KMS-11 (cell line): ENCODE measurements at regions not wholly inside any gene's neighbourhood (a gene's known extent, or its start where the extent isn't known, plus 50 kb on each side); places are given as distances from the start of the nearest gene placed in this dataset.
"Not testable (repeated sequence)": the region's sequence is repeated elsewhere in the genome, so short reads cannot be mapped to it uniquely, and the experiment has no call there.

ENCODE experiments used
- H2AFZ ChIP-seq: fragments of 200-600 bp; sonication (generic); 2 replicates; pipeline ENCODE4 v1.6.1; 2016; ENCODE audit warnings: antibody characterized with exemption, mixed run types, low read depth
- H3K27ac ChIP-seq: fragments of 200-600 bp; sonication (generic); 2 replicates; pipeline ENCODE4 v1.6.1; 2016; ENCODE audit warnings: mild to moderate bottlenecking, mixed run types
- H3K27me3 ChIP-seq: fragments of 200-600 bp; sonication (generic); 2 replicates; pipeline ENCODE4 v1.6.1; 2017; ENCODE audit warnings: mild to moderate bottlenecking, low read depth, mixed run types, moderate library complexity; ENCODE audit not compliant: insufficient read depth
- H3K36me3 ChIP-seq: fragments of 200-600 bp; sonication (generic); 2 replicates; pipeline ENCODE4 v1.6.1; 2017; ENCODE audit warnings: mild to moderate bottlenecking, mixed run types; ENCODE audit not compliant: insufficient read depth
- H3K4me1 ChIP-seq: fragments of 200-600 bp; sonication (generic); 2 replicates; pipeline ENCODE4 v1.6.1; 2016; ENCODE audit warnings: mild to moderate bottlenecking, low read depth, mixed run types; ENCODE audit not compliant: poor library complexity, severe bottlenecking
- H3K4me2 ChIP-seq: fragments of 200-600 bp; sonication (generic); 2 replicates; pipeline ENCODE4 v1.7.0; 2016; ENCODE audit warnings: mild to moderate bottlenecking, mixed run types
- H3K4me3 ChIP-seq: fragments of 200-600 bp; sonication (generic); IDR thresholded peaks from 2 replicates; pipeline ENCODE4 v1.6.1; 2017; ENCODE audit warnings: low read depth, low read length, mixed read lengths; ENCODE audit not compliant: insufficient read depth
- H3K79me2 ChIP-seq: fragments of 200-600 bp; sonication (generic); 2 replicates; pipeline ENCODE4 v1.6.1; 2016; ENCODE audit warnings: low read depth, mixed run types; ENCODE audit not compliant: insufficient read depth
- H3K9ac ChIP-seq: fragments of 200-600 bp; sonication (generic); 2 replicates; pipeline ENCODE4 v1.6.1; 2016; ENCODE audit warnings: mild to moderate bottlenecking, mixed run types
- H4K20me1 ChIP-seq: fragments of 200-600 bp; sonication (generic); 2 replicates; pipeline ENCODE4 v1.6.1; 2016; ENCODE audit warnings: mild to moderate bottlenecking, mixed run types; ENCODE audit not compliant: insufficient read depth
- TF ChIP-seq, protein P1 (sequence below): fragments of 200-600 bp; sonication (generic); conservative IDR thresholded peaks from 2 replicates; pipeline ENCODE4 v1.6.1; 2017; ENCODE audit warnings: low read depth, mild to moderate bottlenecking, antibody characterized with exemption, low read length, moderate library complexity, mixed read lengths

DNA sequence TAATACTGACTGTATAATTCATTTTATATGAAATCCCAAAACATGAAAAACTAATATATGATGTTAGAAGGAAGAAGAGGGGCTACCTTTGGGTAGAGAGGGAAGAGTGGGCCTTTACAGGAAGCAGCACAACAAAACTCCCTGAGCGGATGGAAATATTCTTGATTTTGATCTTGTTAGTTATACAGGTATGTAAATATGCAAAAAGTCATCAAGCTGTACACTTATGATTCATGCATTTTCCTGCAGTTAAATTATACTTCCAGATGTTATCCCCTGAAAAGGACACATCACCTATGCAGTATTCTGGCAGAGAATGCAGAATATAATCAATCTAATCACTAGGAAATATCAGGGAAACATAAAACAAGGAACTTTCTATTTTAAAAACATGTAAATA is 249.4 kb upstream of the MGAT5 start:
- TF ChIP-seq, protein P1, sequence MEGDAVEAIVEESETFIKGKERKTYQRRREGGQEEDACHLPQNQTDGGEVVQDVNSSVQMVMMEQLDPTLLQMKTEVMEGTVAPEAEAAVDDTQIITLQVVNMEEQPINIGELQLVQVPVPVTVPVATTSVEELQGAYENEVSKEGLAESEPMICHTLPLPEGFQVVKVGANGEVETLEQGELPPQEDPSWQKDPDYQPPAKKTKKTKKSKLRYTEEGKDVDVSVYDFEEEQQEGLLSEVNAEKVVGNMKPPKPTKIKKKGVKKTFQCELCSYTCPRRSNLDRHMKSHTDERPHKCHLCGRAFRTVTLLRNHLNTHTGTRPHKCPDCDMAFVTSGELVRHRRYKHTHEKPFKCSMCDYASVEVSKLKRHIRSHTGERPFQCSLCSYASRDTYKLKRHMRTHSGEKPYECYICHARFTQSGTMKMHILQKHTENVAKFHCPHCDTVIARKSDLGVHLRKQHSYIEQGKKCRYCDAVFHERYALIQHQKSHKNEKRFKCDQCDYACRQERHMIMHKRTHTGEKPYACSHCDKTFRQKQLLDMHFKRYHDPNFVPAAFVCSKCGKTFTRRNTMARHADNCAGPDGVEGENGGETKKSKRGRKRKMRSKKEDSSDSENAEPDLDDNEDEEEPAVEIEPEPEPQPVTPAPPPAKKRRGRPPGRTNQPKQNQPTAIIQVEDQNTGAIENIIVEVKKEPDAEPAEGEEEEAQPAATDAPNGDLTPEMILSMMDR = no peak
- Histone ChIP-seq H3K36me3 (no peaks in the 10 kb centered on the region), H3K4me3 (no peak overlapping the region), H3K79me2 (no peaks in the 10 kb centered on the region), H3K27ac (no peak overlapping the region), H3K27me3 (no peaks in the 10 kb centered on the region), H3K4me2 (no peak overlapping the region), H2AFZ (no peak overlapping the region), H3K4me1 (no peaks in the 10 kb centered on the region), H4K20me1 (no peaks in the 10 kb centered on the region), H3K9ac (no peak overlapping the region)

DNA sequence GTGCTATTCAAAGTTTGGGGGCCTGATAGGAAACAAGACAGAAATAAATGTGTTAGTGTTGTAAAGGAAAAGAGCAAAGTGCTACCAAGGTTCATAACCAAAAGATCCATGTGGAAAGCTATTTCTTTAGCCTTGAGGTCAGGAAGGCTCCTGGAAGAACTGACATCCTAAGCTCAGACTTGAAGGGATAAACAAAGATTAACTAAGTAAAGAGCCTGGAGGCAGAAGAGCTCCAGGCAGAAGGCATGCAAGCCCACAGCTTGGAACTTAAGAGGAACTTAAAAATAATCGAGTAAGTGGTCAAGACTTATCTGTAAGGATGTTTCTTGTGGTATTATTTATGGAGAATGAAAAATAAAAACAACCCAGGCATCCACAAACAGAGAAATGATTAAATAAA is 245.0 kb upstream of the MGAT5 start:
- H3K27ac ChIP-seq = no peak overlapping the region
- TF ChIP-seq, protein P1 = no peak
- H3K4me2 ChIP-seq = no peak overlapping the region

DNA sequence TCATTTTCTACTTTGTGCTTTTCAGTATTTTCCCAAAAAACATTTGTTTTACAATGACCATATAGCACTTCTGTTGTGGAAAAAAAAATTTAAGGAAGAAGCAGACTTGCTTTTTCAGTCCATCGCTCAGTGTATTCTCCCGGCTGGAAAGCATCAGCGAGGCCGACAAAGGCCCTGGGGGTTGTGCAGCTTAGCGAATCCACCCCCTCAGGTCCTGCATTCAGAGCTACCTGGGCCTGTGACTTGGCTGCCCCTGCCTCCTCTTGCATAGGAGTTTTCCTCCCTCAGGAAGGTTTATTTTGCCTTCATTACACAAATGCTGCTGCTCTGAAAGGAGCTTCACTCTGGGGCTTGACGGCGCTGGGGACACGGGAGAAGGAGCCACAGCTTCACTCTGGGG is 244.4 kb upstream of the MGAT5 start:
- Histone ChIP-seq H2AFZ (no peak overlapping the region), H3K36me3 (no peaks in the 10 kb centered on the region), H3K79me2 (no peaks in the 10 kb centered on the region), H3K9ac (no peak overlapping the region), H3K4me1 (no peaks in the 10 kb centered on the region), H3K27me3 (no peaks in the 10 kb centered on the region), H3K4me2 (no peak overlapping the region), H3K27ac (no peak overlapping the region), H3K4me3 (no peak overlapping the region), H4K20me1 (no peaks in the 10 kb centered on the region)
- TF ChIP-seq, protein P1 = no peak

More for the DNA sequence above, 245.0 kb upstream of the MGAT5 start:
- Histone ChIP-seq H3K9ac (no peak overlapping the region), H3K79me2 (no peaks in the 10 kb centered on the region), H3K4me3 (no peak overlapping the region), H2AFZ (no peak overlapping the region), H4K20me1 (no peaks in the 10 kb centered on the region), H3K4me1 (no peaks in the 10 kb centered on the region), H3K36me3 (no peaks in the 10 kb centered on the region), H3K27me3 (no peaks in the 10 kb centered on the region)

DNA sequence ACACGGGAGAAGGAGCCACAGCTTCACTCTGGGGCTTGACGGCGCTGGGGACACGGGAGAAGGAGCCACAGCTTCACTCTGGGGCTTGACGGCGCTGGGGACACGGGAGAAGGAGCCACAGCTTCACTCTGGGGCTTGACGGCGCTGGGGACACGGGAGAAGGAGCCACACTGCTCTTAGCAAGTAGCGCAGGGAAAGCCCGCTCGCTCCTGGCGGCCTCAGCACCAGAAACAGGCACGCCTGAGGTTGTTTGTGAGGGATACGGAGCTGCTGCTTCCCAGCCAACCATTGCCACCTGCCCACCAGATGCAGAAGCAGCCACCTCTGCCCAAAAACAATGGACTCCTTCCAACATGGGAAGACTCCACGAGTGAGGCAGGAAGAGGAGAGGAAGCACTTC is 244.0 kb upstream of the MGAT5 start:
- H2AFZ ChIP-seq, H3K27ac ChIP-seq: not testable (repeated sequence)

DNA sequence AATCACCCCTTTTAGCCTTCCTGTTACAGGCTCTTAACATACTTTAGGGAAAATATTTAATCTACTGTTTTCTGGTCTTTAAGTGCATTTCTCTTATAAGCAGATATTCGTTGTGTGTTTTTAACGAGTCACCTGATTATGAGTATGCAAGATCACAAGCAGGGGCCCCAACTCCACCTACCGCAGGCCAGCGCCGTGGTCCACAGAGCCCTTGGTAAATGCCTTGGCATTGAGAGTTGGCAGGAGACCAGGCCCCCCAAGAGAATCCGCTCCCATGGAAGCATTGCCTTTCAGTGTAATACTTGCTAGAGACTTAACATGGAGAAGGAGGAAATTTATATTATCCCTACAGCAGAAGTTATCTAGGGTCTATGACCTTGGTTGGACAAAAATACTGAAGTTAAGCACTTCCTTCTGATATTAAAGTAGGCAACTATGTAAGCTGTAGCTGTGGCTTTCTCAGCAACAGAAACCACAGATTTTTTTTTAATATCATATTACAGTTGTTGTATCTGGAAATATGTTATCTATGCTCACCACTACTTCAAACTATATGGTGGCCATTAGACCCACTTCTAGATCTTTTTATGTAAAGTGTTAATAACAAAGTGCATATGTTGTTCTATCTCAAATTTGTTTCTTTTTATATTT is 241.8 kb upstream of the MGAT5 start:
- H3K4me2 ChIP-seq = no peak overlapping the region
- no peaks in the 10 kb centered on the region for H3K79me2 ChIP-seq
- H2AFZ ChIP-seq = no peak overlapping the region
- H3K27ac ChIP-seq = no peak overlapping the region
- H3K36me3 ChIP-seq = no peaks in the 10 kb centered on the region
- no peak overlapping the region for H3K9ac ChIP-seq
- TF ChIP-seq, protein P1 = no peak
- H3K4me3 ChIP-seq = no peak overlapping the region
- H3K27me3 ChIP-seq = no peaks in the 10 kb centered on the region
- H3K4me1 ChIP-seq = no peaks in the 10 kb centered on the region
- no peaks in the 10 kb centered on the region for H4K20me1 ChIP-seq

More for the DNA sequence above, 244.0 kb upstream of the MGAT5 start:
- not testable (repeated sequence) for H3K4me2 ChIP-seq, H3K4me3 ChIP-seq, H3K27me3 ChIP-seq, H3K79me2 ChIP-seq, H3K4me1 ChIP-seq, H3K9ac ChIP-seq, H3K36me3 ChIP-seq, H4K20me1 ChIP-seq
